ENCODE measurements at regions not wholly inside any gene's neighbourhood (a gene's known extent, or its start where the extent isn't known, plus 50 kb on each side); places are given as distances from the start of the nearest gene placed in this dataset.
A peak's percentile ranks its signal among the peaks of the same experiment; 100 is the strongest.

GRCh38 chrX:25277574-25277973 lies 261.8 kb upstream of the ARX start:
- Histone ChIP-seq H3K36me3 (ENCODE audit: control insufficient read depth in 2 of 2, extremely low read depth in 1 of 2, insufficient read depth in 2 of 2, low read length in 2 of 2) (no peaks in the 10 kb centered on the region), H3K79me2 (ENCODE audit: control insufficient read depth, insufficient read depth, low read length) (no peaks in the 10 kb centered on the region), H4K20me1 (ENCODE audit: control insufficient read depth, extremely low read depth, insufficient read depth, low read length) (no peaks in the 10 kb centered on the region), H3K27ac (ENCODE audit: control insufficient read depth, insufficient read depth, low read length) (no peak overlapping the region), H3K4me1 (ENCODE audit: control insufficient read depth, extremely low read depth, insufficient read depth, low read length) (no peaks in the 10 kb centered on the region), H2AFZ (ENCODE audit: control insufficient read depth, low read length) (no peak overlapping the region), H3K9me3 (ENCODE audit: control insufficient read depth, low read depth, low read length) (no peaks in the 10 kb centered on the region), H3K9ac (ENCODE audit: control insufficient read depth, extremely low read depth, insufficient read depth, low read length) (no peak overlapping the region), H3K9me1 (ENCODE audit: control insufficient read depth, extremely low read depth, insufficient read depth, low read length) (no peaks in the 10 kb centered on the region), H3K4me2 (ENCODE audit: control insufficient read depth, extremely low read depth, insufficient read depth, low read depth, low read length) (no peak overlapping the region), H3K27me3 (ENCODE audit: control insufficient read depth, extremely low read depth, insufficient read depth, low read length) (no peaks in the 10 kb centered on the region), H3K4me3 (ENCODE audit: control insufficient read depth in 2 of 3, extremely low read depth in 1 of 3, insufficient read depth in 2 of 3, low read depth in 1 of 3, low read length in 3 of 3) (no peak overlapping the region)
- dilution Hi-C loops (cut with MboI; ENCODE audit: extremely low pct_ligation_motif_present, low sequenced_read_pairs): no loop called here
- no peak for DNase-seq (ENCODE audit: low read depth, low spot score)
- TF ChIP-seq EZH2 (IDR thresholded peaks at IDR 0.05; ENCODE audit: low read length): no peak
- no peak for TF ChIP-seq CTCF (optimal IDR thresholded peaks at IDR 0.05 in 1 of 3, IDR thresholded peaks at IDR 0.05 in 1 of 3, conservative IDR thresholded peaks at IDR 0.05 in 1 of 3; ENCODE audit: extremely low read depth in 1 of 3, insufficient read depth in 2 of 3, low read length in 3 of 3)
- no peak for FAIRE-seq

GRCh38 chrX:25275159-25275558 lies 259.4 kb upstream of the ARX start:
- dilution Hi-C loops (cut with MboI; ENCODE audit: extremely low pct_ligation_motif_present, low sequenced_read_pairs): no loop called here
- FAIRE-seq (no peak), DNase-seq (ENCODE audit: low read depth, low spot score) (no peak)
- H3K79me2 ChIP-seq (ENCODE audit: control insufficient read depth, insufficient read depth, low read length): no peaks in the 10 kb centered on the region
- H3K9ac ChIP-seq (ENCODE audit: control insufficient read depth, extremely low read depth, insufficient read depth, low read length): no peak overlapping the region
- no peak overlapping the region for H2AFZ ChIP-seq (ENCODE audit: control insufficient read depth, low read length)
- H3K9me3 ChIP-seq (ENCODE audit: control insufficient read depth, low read depth, low read length): no peaks in the 10 kb centered on the region
- H3K27me3 ChIP-seq (ENCODE audit: control insufficient read depth, extremely low read depth, insufficient read depth, low read length): no peaks in the 10 kb centered on the region
- H3K27ac ChIP-seq (ENCODE audit: control insufficient read depth, insufficient read depth, low read length): no peak overlapping the region
- H3K4me1 ChIP-seq (ENCODE audit: control insufficient read depth, extremely low read depth, insufficient read depth, low read length): no peaks in the 10 kb centered on the region
- H4K20me1 ChIP-seq (ENCODE audit: control insufficient read depth, extremely low read depth, insufficient read depth, low read length): no peaks in the 10 kb centered on the region
- TF ChIP-seq EZH2 (IDR thresholded peaks at IDR 0.05; ENCODE audit: low read length) (no peak), CTCF (optimal IDR thresholded peaks at IDR 0.05 in 1 of 3, IDR thresholded peaks at IDR 0.05 in 1 of 3, conservative IDR thresholded peaks at IDR 0.05 in 1 of 3; ENCODE audit: extremely low read depth in 1 of 3, insufficient read depth in 2 of 3, low read length in 3 of 3) (peak in 1 of 3 experiments; percentile 2)
- H3K4me2 ChIP-seq (ENCODE audit: control insufficient read depth, extremely low read depth, insufficient read depth, low read depth, low read length): no peak overlapping the region
- no peaks in the 10 kb centered on the region for H3K36me3 ChIP-seq (ENCODE audit: control insufficient read depth in 2 of 2, extremely low read depth in 1 of 2, insufficient read depth in 2 of 2, low read length in 2 of 2)
- H3K9me1 ChIP-seq (ENCODE audit: control insufficient read depth, extremely low read depth, insufficient read depth, low read length): no peaks in the 10 kb centered on the region
- no peak overlapping the region for H3K4me3 ChIP-seq (ENCODE audit: control insufficient read depth in 2 of 3, extremely low read depth in 1 of 3, insufficient read depth in 2 of 3, low read depth in 1 of 3, low read length in 3 of 3)
